Suppressor macrophage (primary cell): ENCODE measurements at regions not wholly inside any gene's neighbourhood (a gene's known extent, or its start where the extent isn't known, plus 50 kb on each side); places are given as distances from the start of the nearest gene placed in this dataset.

Source experiments
- DNase-seq, 4 experiments: peaks; one replicate each; pipeline ENCODE4 v3.0.0-alpha.2; 2020 to 2022

DNA sequence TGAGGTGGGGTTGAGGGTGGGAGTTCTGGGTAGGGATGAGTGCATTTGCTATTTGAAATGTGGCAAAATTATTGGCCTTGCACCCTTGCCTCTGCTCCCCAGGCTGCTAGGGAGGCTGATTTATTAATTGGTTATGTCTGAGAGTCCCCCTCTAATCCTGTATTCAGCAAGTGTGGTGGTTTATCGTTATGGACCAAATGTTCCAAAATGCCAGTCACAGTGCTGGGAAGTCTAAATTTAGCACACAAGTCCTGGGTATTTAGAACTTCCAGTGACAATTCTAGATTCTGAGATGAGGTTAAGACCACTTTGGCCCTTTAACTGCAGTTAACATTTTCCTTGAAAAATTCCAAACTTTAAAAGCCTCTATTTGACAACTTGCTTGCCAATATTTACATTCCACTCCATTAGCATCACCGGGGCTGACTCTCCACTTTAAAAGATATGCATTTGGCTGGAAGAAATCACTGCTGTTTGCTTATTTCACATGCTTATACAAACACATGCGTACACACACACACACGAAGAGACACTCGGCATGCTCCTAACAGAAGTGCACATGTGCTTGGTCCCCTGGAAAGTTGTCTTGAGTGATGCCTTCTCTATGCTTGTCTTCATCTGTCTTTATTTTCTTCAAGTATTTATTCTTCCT lies 247.7 kb downstream of the IL20RB start:
- DNase-seq, result no peak

DNA sequence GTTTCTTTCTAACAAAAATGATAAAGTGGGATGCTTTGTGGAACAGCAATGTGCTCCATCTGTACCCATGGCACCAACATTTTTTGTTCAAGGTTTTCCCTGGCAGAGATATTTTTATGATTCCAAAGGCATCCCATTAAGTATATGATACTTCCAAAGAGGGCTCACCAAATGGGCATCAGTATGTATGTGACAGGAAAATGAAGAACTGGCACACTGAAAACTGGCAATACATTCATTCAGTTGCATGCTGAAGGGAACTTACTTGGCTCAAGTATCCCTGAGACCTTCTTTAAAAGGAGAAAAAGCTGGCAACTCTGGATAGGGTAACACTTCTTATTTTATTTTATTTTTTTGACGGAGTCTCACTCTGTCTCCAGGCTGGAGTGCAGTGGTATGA lies 249.8 kb downstream of the IL20RB start:
- no peak for DNase-seq

DNA sequence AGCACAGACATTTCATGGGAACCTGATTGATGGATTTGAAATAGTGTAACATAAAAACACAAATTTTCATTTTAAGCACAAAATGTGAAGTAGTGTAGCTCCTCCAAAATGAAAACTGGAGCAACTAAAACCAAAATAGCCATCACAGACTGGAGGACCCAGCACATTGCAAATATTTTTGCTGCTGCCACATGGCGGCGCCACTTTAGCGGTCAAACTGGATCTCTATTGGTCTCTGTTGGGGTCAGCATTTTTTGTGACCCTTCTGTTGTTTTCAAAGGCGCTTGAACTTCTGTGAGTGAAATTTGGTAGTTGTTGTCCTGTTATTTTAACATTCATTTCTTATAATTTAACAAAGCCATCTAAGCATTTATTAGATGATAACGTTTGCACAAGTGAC lies 259.9 kb downstream of the IL20RB start:
- peak in 1 of 4 experiments; percentile 3 for DNase-seq

DNA sequence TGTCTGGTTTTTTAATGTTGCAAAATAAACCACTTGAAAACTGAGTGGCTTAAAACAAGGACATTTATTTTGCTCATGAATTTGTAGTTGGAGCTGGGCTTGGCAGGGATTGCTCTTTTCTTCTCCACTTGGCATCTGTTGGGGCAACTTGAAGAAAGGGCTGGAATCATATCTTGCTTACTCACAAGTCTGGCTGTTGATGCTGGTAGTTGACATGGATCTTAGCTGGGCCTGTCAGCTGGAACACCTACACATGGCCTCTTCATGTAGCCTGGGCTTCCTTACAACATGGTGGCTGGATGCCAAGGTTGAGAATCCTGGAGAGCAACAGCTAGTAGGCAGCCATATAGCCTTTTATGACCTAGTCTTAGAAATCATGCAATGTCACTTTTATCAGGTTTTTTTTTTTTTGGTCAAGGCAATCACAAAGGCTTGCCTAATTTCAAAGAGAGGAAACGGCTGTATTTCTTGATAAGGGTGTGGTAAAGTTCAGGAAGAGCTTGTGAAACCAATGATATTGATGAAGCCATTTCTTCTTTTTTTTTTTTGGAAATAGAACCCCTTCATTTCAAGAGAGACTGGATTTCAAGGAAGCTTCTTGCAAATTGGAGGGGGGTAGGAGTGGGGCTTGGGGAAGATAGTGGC lies 262.1 kb downstream of the IL20RB start:
- no peak for DNase-seq

DNA sequence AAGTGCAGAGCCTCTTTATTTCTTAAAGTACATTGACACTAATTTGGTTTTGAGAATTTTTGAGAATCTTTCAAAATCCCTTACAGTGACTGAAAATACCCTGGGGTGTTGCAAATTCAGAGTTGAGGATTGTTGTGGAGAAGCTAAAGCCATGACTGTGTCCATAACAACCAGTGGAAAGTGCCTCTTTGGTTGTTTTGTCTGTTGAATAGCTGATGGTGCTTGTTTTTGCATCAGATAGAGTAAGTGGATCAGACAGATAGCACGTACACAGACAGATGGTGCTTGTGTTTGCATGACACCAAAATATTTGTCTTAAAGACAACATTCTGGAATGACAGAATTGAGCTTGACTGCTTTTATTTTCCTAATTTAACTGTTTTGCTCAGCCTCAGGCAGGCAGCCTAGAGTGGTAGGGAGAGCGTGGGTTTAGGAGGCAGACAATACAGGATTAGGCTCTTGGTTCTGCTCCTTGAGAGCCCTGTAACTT lies 265.0 kb downstream of the IL20RB start:
- DNase-seq, result no peak

DNA sequence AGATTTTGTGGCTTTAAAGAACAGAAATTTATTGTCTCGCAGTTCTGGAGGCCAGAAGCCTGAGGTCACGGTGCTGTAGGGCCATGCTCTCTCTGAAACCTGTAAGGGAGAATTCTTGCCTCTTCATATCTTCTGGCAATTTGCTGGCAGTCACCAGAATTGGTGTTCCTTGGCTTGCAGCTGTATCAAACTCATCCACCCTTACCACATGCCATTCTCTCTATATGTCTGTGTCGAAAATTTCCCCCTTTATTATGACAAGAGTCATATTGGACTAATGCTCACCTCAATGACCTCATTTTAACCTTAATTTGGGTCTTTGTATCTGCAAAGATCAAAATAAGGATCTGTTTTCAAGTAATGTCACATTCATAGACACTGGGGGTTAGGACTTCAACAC lies 266.7 kb downstream of the IL20RB start:
- DNase-seq, result no peak

DNA sequence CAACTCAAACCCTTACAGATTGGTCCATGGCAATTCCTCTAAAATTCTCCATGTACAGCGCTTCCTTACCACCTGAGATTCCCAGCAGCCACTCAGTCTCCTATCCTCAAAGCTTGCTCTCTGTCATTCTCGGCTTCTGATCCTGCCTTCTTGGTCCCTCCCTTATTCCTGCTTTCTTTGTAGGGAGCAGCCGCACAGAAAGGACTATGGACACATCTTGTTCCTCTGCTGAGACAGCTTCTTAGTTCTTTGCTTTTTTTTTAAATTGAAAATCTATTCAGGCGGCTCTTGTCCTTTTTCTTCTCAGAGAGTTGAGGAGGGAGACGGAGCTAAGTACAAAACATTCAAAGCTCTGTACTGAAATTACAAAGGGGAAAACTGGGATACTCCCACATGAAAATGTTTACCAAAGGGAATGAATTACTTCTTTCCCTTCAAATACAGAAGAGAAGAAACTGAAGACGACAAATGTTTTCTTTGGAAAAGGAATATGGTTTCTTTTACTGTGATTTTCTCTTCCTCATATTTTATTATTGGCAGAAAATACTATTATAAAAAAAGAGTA lies 285.1 kb downstream of the IL20RB start:
- DNase-seq, result no peak

DNA sequence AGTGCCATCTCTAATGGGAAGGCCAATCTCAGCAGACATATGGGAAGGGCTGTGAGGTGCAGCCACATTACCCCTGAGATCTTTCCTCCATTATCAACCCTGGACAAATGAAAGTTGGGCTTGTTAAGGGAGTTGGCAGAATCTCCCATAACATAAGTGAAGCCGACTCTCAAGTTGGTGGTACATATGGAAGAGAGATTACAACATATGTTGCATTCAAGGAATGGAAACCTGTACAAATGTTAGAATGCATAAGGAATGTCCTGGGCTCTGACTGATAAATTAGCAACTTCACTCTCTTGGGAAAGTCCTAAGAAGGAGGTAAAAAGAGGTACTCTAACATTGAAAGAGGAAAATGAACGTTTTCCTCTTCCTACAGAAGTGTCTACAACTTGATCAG lies 288.7 kb downstream of the IL20RB start:
- DNase-seq, result no peak

DNA sequence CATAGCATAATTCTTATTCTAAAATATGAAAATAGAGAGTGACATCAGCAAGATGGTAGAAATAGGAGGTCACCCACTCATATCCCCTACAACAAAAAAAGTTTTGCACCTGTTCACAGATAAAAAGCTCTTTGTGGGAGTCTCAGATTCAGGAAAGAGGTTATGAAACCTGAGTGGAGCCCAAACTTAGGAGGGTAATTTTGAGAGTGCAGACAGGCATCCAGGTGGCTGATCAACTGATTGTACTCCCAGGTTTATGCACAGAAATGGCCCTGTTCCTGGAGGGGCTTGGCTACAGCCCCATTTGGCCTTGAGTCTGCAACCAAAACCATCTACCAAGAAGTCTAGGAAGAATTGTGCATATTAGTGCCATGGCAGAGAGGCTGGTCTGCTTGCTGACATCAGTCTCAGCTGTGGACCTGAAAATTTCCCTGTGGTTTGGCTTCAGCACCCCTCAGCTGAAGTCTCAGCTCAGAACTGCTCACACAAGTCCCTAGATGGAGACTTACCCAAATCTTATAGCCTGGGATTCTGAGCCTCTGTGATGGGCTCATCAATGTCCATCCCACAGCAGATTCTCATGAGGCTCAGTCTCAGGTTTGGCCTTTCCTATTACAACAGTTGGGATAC lies 291.6 kb downstream of the IL20RB start:
- no peak for DNase-seq

DNA sequence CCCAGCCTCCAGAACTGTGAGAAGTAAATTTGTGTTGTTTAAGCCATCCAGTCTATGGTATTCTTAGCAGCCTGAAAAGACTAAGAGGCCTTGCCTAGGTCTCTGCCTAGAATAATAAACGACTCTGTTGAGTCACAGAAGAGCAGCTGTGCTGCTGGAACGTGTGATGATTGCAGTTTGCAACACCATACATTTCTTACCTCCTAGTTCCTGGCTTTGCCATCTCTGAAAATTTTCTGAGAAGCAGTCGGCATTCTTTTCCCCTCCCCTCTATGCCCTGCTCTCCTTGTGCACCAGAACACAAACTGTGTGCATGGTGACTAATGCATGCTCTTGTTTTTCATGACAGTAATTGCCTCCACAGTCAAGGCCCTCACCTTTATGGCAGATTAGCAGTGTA lies 301.3 kb downstream of the IL20RB start:
- DNase-seq, result no peak

DNA sequence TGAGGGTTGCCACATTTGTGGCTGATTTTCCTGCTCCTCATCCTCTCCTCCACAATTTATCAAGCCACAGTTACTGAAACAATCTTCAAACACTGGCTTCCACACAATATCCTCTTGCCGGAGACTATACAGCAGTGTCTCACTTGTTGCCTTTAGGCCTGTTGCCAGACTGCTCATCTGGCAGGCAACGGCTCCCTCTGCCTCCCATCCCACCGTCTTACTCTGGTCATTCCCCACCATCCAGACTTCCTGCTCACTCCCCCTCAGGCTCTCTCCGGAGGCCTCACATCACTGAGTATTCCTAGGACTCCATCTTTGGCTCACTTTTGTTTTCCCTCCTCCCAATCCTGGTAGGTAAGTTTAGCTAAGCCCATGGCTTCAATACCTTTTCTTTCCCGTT lies 301.9 kb downstream of the IL20RB start:
- no peak for DNase-seq

DNA sequence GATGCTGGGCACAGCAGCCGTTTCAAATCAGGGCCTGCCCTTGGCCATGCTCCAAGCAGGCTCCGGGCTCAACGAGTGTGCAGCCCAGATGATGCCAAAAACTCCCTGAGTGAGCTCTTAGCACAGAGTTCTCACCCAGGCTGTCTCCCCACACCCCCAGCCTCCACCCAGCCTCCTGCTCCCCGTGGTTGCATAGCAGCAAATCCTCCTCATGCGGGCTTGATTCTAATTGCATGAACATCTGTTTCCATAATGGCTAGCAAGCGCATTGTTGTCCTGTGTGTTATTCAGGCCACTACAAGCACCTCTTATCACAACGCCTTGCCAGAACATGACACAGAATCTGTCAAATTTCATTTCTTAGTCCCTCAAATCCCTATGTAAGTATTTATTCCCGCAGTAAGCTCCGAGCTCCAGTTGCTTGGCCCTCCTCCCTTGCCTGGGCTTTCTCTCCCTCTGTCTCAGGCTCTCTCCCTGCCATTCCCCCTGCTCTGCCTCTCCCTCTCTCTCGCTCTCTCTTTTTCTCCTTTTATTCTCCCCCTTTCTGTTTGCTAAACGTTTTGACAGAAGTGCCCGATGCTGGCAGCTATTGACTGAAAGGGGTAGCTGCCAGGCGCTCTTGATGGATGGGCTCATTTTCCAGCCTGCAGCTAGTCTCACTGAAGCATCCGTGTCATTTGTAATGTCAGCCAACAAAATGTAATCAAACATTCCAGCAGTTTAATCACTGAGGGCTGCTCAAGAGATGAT lies 306.5 kb downstream of the IL20RB start:
- DNase-seq, result no peak

DNA sequence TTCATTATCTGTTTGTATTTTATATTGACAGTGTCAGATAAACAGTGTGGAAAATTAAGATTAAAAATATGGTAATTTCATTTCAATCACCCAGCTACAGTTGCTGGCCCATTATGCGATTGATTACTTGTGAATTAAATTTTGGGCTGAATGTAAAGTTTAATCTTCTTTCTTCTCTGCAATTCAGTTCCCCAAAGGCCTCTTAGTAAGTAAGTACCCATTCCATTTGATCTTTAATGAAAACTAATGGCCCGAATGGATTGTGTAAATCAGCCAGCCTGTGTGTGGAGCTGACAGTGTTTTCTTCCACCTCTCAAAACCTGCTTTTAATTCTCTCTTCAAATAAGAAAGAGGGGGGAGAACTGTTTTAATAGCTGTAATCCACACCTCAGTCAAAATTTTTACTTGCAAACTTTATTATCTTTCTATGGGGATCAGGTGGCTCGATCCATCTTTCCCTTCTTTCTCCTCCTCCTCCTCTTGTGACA lies 307.1 kb downstream of the IL20RB start:
- DNase-seq, result no peak

DNA sequence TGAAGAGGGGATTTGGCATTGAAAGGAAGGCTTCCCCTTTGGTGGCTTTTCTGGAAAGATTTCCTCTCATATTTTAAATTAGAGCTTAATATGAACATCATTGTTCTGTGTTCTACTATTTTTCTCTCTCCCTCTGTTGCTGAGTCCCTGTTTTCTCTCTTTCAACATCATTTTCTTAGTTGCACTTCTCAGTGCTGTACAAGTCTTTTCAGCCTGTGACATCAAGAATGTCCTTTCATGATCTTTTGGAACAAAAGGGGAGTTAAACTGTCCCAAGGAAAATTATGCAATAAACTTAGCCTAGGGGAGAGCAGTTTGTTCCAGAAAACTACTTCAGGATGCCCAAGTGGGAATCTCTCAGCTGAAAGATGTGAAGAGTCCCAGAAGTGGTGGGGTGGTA lies 325.1 kb downstream of the IL20RB start:
- no peak for DNase-seq

DNA sequence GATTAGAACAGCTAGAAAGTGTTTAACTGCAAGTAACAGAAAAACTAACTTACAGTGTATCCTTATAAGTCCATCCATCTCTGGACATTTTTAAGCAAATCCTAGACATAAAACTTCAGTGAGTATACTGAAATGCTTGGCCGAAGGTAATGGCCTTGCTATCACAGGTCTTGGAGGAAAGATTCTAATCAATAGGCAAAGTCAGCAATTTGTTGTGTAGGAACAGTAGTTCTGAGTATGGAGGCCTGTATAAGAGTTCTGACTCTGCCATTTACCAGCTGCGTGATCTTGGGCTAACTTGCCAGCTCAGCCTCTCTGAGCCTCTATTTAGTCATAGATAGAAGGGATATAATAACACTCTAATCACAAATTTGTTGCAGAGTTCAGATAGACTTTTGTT lies 328.1 kb downstream of the IL20RB start:
- no peak for DNase-seq

DNA sequence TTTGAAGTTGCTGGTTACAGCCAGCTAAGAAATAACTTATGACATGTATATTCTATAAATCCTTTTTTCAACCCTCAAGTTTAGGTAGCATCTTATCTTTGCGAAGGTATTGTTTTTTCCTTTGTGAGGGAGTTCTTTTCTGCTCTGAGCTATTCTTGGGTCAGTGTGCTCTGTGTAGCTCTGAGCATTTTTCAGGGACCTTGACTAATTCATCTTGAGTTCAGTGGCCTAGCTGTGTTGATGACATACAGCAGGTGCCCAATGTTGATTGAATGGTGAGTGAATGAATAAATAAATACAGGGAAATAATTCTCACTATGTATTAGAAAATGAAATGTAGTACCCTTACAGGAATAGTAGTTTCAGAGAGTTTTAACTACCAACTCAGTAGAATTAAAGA lies 335.3 kb downstream of the IL20RB start:
- no peak for DNase-seq

DNA sequence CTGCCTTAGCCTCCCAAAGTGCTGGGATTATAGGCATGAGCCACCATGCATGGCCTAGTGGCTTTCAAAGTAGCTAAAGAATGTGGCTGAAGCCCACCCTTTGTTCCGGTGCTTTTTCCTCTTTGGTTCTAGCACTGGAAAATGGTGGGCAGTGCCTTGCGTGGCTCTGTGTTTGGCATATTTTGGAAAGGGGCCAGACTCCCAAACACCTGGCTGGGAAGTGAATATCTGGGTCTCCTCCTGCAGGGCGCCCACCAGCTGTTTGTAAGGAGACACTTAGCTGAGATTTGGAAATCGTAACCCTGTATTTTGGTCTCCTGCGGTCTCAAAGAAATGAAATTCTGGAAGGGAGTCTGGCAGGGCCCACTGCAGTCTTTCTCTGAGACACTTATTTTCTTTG lies 336.4 kb downstream of the IL20RB start:
- no peak for DNase-seq

DNA sequence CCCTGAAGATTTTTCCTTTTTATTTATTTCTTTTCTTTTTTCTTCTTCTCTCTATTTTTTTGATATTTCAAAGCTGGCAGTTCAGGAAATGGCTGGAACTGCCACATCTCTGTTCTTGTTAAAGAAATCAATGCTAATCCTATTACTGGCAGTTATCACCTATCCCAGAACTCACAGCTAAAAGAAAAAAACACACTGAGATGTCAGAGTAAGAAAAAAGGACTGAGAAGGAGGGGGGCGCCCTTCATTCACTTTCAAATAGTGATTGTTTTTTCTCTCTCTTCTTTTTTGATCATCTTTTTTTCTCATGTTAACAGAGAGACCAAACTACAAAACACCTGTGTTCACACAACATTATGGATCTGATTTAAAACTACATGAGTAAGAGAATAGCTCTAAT lies 337.1 kb downstream of the IL20RB start:
- no peak for DNase-seq

DNA sequence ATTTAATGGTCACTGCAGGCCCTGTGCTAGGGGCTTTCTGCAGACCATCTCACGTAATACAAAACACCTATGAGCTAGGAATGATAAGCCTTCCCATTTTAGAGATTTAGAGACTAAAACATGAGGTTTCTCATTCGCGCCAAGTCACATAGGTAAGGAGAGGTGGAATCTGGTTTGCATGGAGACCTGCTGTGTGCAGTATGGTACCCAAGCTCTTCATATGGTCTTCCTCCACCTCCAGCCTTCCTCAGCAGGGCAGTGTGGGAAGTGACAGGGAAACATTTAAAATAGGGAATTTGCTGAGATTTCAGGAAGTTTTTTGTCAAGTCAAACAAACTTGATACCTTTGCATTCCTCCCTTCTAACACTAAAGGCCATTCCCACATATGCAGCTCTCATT lies 337.6 kb downstream of the IL20RB start:
- DNase-seq, result no peak

DNA sequence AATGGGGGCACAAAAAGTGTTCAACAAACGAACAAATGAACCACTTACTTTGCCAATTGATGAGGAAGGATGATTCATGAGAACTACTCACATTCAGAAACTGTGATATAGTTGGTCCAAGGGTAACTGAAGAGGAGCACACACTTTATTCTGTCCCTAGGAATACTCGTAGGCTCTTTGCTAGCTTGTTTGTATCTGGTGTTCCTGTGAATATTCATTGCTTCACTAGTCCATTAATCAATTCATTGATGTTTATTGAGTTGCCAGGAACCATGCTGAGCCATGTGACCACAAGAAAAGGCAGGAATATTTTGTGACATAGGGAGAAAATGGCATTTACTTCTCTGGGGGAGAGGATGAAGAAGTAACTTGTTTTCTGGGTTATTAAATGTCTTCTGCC lies 338.3 kb downstream of the IL20RB start:
- DNase-seq, result no peak

DNA sequence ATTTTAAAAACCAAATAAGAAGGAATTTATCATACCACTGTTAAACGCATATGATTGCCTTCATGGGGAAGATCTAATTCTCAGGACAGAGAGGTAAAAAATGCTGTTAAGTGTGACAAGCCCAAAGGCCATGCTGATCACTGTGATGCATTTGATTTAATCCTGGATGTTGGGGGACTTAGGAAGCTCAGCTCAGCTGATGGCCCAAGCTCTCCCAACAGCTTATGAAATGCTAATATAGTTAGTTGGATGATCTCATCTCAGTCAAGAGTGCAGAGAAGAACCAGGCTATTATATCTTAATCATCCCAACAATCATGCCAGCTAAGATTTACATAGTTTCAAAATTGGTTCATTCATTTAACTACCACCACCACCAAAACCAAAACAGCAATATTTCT lies 340.0 kb downstream of the IL20RB start:
- DNase-seq, result no peak

DNA sequence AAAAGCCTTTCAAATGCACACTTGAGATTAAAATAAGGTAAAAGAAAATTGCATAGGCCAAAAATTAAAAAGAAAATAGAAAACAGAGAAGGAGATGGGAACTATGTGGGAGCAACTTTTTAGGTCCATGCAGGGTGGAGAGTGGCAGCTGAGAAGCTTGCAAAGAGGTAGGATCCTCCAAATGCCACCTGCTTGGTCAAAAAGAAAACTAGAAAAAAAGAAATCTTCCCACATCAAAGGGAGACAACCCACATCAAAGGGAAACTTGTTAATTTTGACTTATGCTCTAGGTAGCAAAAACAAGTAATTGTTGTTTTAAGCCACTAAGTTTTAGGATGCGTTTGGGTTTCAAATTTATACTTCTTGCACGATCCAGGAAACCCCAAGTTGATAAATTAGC lies 342.9 kb downstream of the IL20RB start:
- DNase-seq, result no peak
